Liver (tissue), 8 donors: ENCODE measurements at regions not wholly inside any gene's neighbourhood (a gene's known extent, or its start where the extent isn't known, plus 50 kb on each side); places are given as distances from the start of the nearest gene placed in this dataset.

Experiments
- DNase-seq: peaks from one replicate; pipeline ENCODE4 v3.0.0-alpha.2; 2017; ENCODE audit warnings: low spot score
- H3K27ac ChIP-seq, 2 donors: one replicate each; pipeline ENCODE4 v1.7.0; 2013; ENCODE audit warnings: inconsistent platforms in 2 of 2, low read length in 2 of 2, control low read depth in 1 of 2, low read depth in 1 of 2, mild to moderate bottlenecking in 1 of 2
- H3K27me3 ChIP-seq, 4 donors: one replicate each; pipeline versions ENCODE4 v1.6.1 to v1.7.0; 2013; ENCODE audit warnings: low read length in 3 of 4, inconsistent platforms in 1 of 4, mild to moderate bottlenecking in 1 of 4, moderate library complexity in 1 of 4; ENCODE audit not compliant: control insufficient read depth in 4 of 4, insufficient read depth in 4 of 4
- H3K36me3 ChIP-seq, 4 donors: one replicate each; pipeline versions ENCODE4 v1.6.1 to v1.7.0; 2013; ENCODE audit warnings: low read length in 3 of 4, mild to moderate bottlenecking in 3 of 4, low read depth in 1 of 4, moderate library complexity in 1 of 4; ENCODE audit not compliant: control insufficient read depth in 4 of 4, insufficient read depth in 3 of 4
- H3K4me1 ChIP-seq, 4 donors: one replicate each; pipeline versions ENCODE4 v1.6.1 to v1.7.0; 2013; ENCODE audit warnings: low read length in 3 of 4, mild to moderate bottlenecking in 3 of 4, moderate library complexity in 1 of 4; ENCODE audit not compliant: control insufficient read depth in 4 of 4, insufficient read depth in 4 of 4
- H3K4me3 ChIP-seq, 3 donors: one replicate each; pipeline versions ENCODE4 v1.6.1 to v1.7.0; 2013; ENCODE audit warnings: low read length in 3 of 3, control low read depth in 1 of 3, low read depth in 1 of 3, mild to moderate bottlenecking in 1 of 3
- H3K9ac ChIP-seq, 2 donors: one replicate each; pipeline ENCODE4 v1.7.0; 2013; ENCODE audit warnings: low read length in 2 of 2, mild to moderate bottlenecking in 2 of 2, moderate library complexity in 2 of 2, control low read depth in 1 of 2, low read depth in 1 of 2
- H3K9me3 ChIP-seq, 4 donors: one replicate each; pipeline versions ENCODE4 v1.6.1 to v1.7.0; 2013; ENCODE audit warnings: low read length in 3 of 4; ENCODE audit not compliant: control insufficient read depth in 4 of 4
- ATF3 ChIP-seq: IDR thresholded peaks from 2 replicates; pipeline ENCODE4 v1.6.1; 2016; ENCODE audit warnings: antibody characterized with exemption
- CTCF ChIP-seq: fragments of 150-350 bp; IDR thresholded peaks from 2 replicates; pipeline ENCODE4 v1.5.1; 2017; ENCODE audit warnings: improper control_type of control experiment, low read depth, low read length; ENCODE audit not compliant: missing input control
- EGR1 ChIP-seq, 2 donors: IDR thresholded peaks; 2 replicates each; pipeline ENCODE4 v1.6.1; 2016 to 2018; ENCODE audit warnings: antibody characterized with exemption in 2 of 2, low read depth in 2 of 2
- FOXA1 ChIP-seq: IDR thresholded peaks from 2 replicates; pipeline ENCODE4 v1.6.1; 2016; ENCODE audit warnings: antibody characterized with exemption
- FOXA2 ChIP-seq: IDR thresholded peaks from 2 replicates; pipeline ENCODE4 v1.6.1; 2016; ENCODE audit warnings: antibody characterized with exemption
- GABPA ChIP-seq, 2 donors: IDR thresholded peaks in 1 of 2; conservative IDR thresholded peaks in 1 of 2; 2 replicates each; pipeline ENCODE4 v1.6.1; 2016; ENCODE audit warnings: antibody characterized with exemption in 2 of 2, mild to moderate bottlenecking in 1 of 2, moderate library complexity in 1 of 2
- HNF4A ChIP-seq, 2 donors: conservative IDR thresholded peaks; 2 replicates each; pipeline ENCODE4 v1.6.1; 2016; ENCODE audit warnings: antibody characterized with exemption in 2 of 2, mild to moderate bottlenecking in 2 of 2
- HNF4G ChIP-seq: IDR thresholded peaks from 2 replicates; pipeline ENCODE4 v1.6.1; 2016; ENCODE audit warnings: antibody characterized with exemption
- JUND ChIP-seq, 2 donors: IDR thresholded peaks; 2 replicates each; pipeline ENCODE4 v1.6.1; 2016; ENCODE audit warnings: antibody characterized with exemption in 2 of 2
- NR2F2 ChIP-seq: IDR thresholded peaks from 2 replicates; pipeline ENCODE4 v1.6.1; 2016; ENCODE audit warnings: antibody characterized with exemption
- RAD21 ChIP-seq, 2 donors: IDR thresholded peaks; 2 replicates each; pipeline ENCODE4 v1.6.1; 2016; ENCODE audit warnings: antibody characterized with exemption in 2 of 2, mild to moderate bottlenecking in 2 of 2
- REST ChIP-seq: IDR thresholded peaks from 2 replicates; pipeline ENCODE4 v1.6.1; 2016; ENCODE audit warnings: antibody characterized with exemption, mild to moderate bottlenecking
- RXRA ChIP-seq, 2 donors: IDR thresholded peaks; 2 replicates each; pipeline ENCODE4 v1.6.1; 2017 to 2018; ENCODE audit warnings: antibody characterized with exemption in 2 of 2, mild to moderate bottlenecking in 1 of 2
- SP1 ChIP-seq: IDR thresholded peaks from 2 replicates; pipeline ENCODE4 v1.6.1; 2018; ENCODE audit warnings: antibody characterized with exemption, mild to moderate bottlenecking
- TAF1 ChIP-seq: conservative IDR thresholded peaks from 2 replicates; pipeline ENCODE4 v1.6.1; 2016; ENCODE audit warnings: antibody characterized with exemption, mild to moderate bottlenecking
- YY1 ChIP-seq: IDR thresholded peaks from 2 replicates; pipeline ENCODE4 v1.6.1; 2016; ENCODE audit warnings: antibody characterized with exemption, mild to moderate bottlenecking
- ZBTB33 ChIP-seq: IDR thresholded peaks from 2 replicates; pipeline ENCODE4 v1.6.1; 2016; ENCODE audit warnings: antibody characterized with exemption
- whole genome bisulfite sequencing: extraction: QIAGEN DNeasy Blood & Tissue Kit; methylation state at CpG from one replicate; pipeline ENCODE4 v1.1.7; 2013; 5-methylcytosine and 5-hydroxymethylcytosine counted together
- donor health status: healthy.
- donor health status: healthy.
- donor health status: healthy.
- donor health status: healthy.
- donor health status: healthy.

- H3K4me1 ChIP-seq: no peaks in the 10 kb centered on the region
- no peak overlapping the region for H3K27ac ChIP-seq
- 89% methylated on average over 10 of the region's 10 CpGs for WGBS
Measured at GRCh38 chr6:14252271-14252850, 134.8 kb downstream of the CD83 start.

GRCh38 chr6:14254505-14254904 lies 136.9 kb downstream of the CD83 start:
- no peaks in the 10 kb centered on the region for H3K4me1 ChIP-seq
- DNase-seq: no peak
- H3K4me3 ChIP-seq: no peak overlapping the region
- H3K36me3 ChIP-seq: no peaks in the 10 kb centered on the region
- no peaks in the 10 kb centered on the region for H3K27me3 ChIP-seq
- H3K27ac ChIP-seq: no peak overlapping the region
- H3K9ac ChIP-seq: no peak overlapping the region
- H3K9me3 ChIP-seq: no peaks in the 10 kb centered on the region
- 91% methylated on average over 7 of the region's 7 CpGs for WGBS
- TF ChIP-seq FOXA1 (no peak), JUND (IDR thresholded peaks at IDR 0.05) (no peak), TAF1 (no peak), REST (no peak), HNF4A (conservative IDR thresholded peaks at IDR 0.05) (no peak), NR2F2 (no peak), RXRA (IDR thresholded peaks at IDR 0.05) (no peak), SP1 (no peak), GABPA (IDR thresholded peaks at IDR 0.05 in 1 of 2, conservative IDR thresholded peaks at IDR 0.05 in 1 of 2) (no peak), ZBTB33 (no peak), EGR1 (IDR thresholded peaks at IDR 0.05; ENCODE audit: low read depth in 2 of 2) (no peak), ATF3 (no peak), CTCF (no peak), RAD21 (IDR thresholded peaks at IDR 0.05) (no peak), YY1 (no peak), FOXA2 (no peak)

More at GRCh38 chr6:14252271-14252850, 134.8 kb downstream of the CD83 start:
- no peak for DNase-seq
- TF ChIP-seq REST: no peak
- TF ChIP-seq SP1: no peak
- TF ChIP-seq HNF4G: no peak
- no peak for TF ChIP-seq RXRA (IDR thresholded peaks at IDR 0.05)
- no peak for TF ChIP-seq EGR1 (IDR thresholded peaks at IDR 0.05; ENCODE audit: low read depth in 2 of 2)
- H3K9ac ChIP-seq: no peak overlapping the region
- no peaks in the 10 kb centered on the region for H3K9me3 ChIP-seq
- H3K36me3 ChIP-seq: no peaks in the 10 kb centered on the region
- H3K27me3 ChIP-seq: no peaks in the 10 kb centered on the region
- no peak overlapping the region for H3K4me3 ChIP-seq
